Psoas muscle (tissue), 7 donors: ENCODE measurements at regions not wholly inside any gene's neighbourhood (a gene's known extent, or its start where the extent isn't known, plus 50 kb on each side); places are given as distances from the start of the nearest gene placed in this dataset.

Experiments used
- ATAC-seq, 4 donors: fragments of 200-7000 bp; cut with Tn5 transposase; one replicate each; pipeline ENCODE4 v1.9.1; 2020; ENCODE audit warnings: moderate library complexity in 3 of 4, mild to moderate bottlenecking in 2 of 4
- DNase-seq, 2 donors: peaks; one replicate each; pipeline ENCODE4 v3.0.0-alpha.2; 2020
- H3K27ac ChIP-seq: fragments of 200-600 bp; one replicate; pipeline ENCODE4 v1.8.0; 2022
- H3K27me3 ChIP-seq, 3 donors: fragments of 200-600 bp in 1 of 3; one replicate each; pipeline versions ENCODE4 v1.6.1 to v1.8.0; 2013 to 2022; ENCODE audit warnings: low read length in 2 of 3, mild to moderate bottlenecking in 2 of 3, moderate library complexity in 1 of 3; ENCODE audit not compliant: insufficient read depth in 3 of 3
- H3K36me3 ChIP-seq, 2 donors: fragments of 200-600 bp in 1 of 2; one replicate each; pipeline versions ENCODE4 v1.6.1 to v1.8.0; 2013 to 2022; ENCODE audit warnings: low read depth in 1 of 2, mild to moderate bottlenecking in 1 of 2, moderate library complexity in 1 of 2; ENCODE audit not compliant: insufficient read depth in 1 of 2
- H3K4me1 ChIP-seq: fragments of 200-600 bp; one replicate; pipeline ENCODE4 v1.8.0; 2022
- H3K4me3 ChIP-seq: fragments of 200-600 bp; one replicate; pipeline ENCODE4 v1.8.0; 2022; ENCODE audit warnings: mild to moderate bottlenecking
- H3K9me3 ChIP-seq: fragments of 200-600 bp; one replicate; pipeline ENCODE4 v1.8.0; 2022
- CTCF ChIP-seq: fragments of 200-600 bp; IDR thresholded peaks from one replicate; pipeline ENCODE4 v1.8.0; 2022; ENCODE audit warnings: antibody characterized with exemption
- WGBS, 3 donors: extraction: QIAGEN DNeasy Blood & Tissue Kit; methylation state at CpG; one replicate each; pipeline versions ENCODE4 v1.1.6 to v1.1.7; 2013; 5-methylcytosine and 5-hydroxymethylcytosine counted together
- intact Hi-C, 2 donors: fragments of 100-400 bp; cut with DNase I; formaldehyde crosslinking; loops; one replicate each; pipeline versions ENCODE4 v1.11.0 to v1.14.2; 2022
- donor health status: healthy with polysubstance abuse.
- donor health status: DM: no; HTN: no; CAD: no; lungs with moderate emphysema.
- donor health status: Bipolar disorder and iron deficiency.
- donor health status: healthy.
- donor health status: DM: yes; HTN: yes; CAD: no.
- donor health status: DM: no; HTN: no; CAD: no.
- donor health status: DM: yes; HTN: yes; CAD: no.

GRCh38 chr15:99921101-99921500 lies 187.9 kb upstream of the LYSMD4 start:
- intact Hi-C loops, result loop anchor here in 1 of 2 donors (10.0 kb wide), 1 partner anchor 56 kb away; no protein-coding TSS in a partner anchor

GRCh38 chr15:99918072-99918471 lies 184.8 kb upstream of the LYSMD4 start:
- WGBS, 3 donors, result 94 to 97% (median 97%) methylated on average over 9 of the region's 9 CpGs
- intact Hi-C loops, result no loop called here
- Histone ChIP-seq H3K4me3 (no peak overlapping the region), H3K9me3 (no peaks in the 10 kb centered on the region), H3K36me3 (no peaks in the 10 kb centered on the region), H3K27me3 (no peaks in the 10 kb centered on the region), H3K27ac (no peak overlapping the region), H3K4me1 (no peaks in the 10 kb centered on the region)
- ATAC-seq, result no peak
- TF ChIP-seq CTCF, result no peak
- DNase-seq, result no peak

More at GRCh38 chr15:99921101-99921500, 187.9 kb upstream of the LYSMD4 start:
- H3K4me3 ChIP-seq, result no peak overlapping the region
- ATAC-seq, result no peak
- WGBS, 3 donors, result 30 to 38% (median 33%) methylated on average over 4 of the region's 4 CpGs
- H3K27ac ChIP-seq, result no peak overlapping the region
- DNase-seq, result no peak
- TF ChIP-seq CTCF, result no peak
- H3K36me3 ChIP-seq, result no peaks in the 10 kb centered on the region
- H3K9me3 ChIP-seq, result no peaks in the 10 kb centered on the region
- no peaks in the 10 kb centered on the region for H3K4me1 ChIP-seq
- no peaks in the 10 kb centered on the region for H3K27me3 ChIP-seq

- no peak for DNase-seq
Measured at GRCh38 chr15:99917252-99917651, 184.0 kb upstream of the LYSMD4 start.

GRCh38 chr15:99916668-99917223 lies 183.5 kb upstream of the LYSMD4 start:
- no peaks in the 10 kb centered on the region for H3K9me3 ChIP-seq
- no peak for DNase-seq
- TF ChIP-seq CTCF, result no peak
- H3K27ac ChIP-seq, result no peak overlapping the region
- H3K36me3 ChIP-seq, result no peaks in the 10 kb centered on the region
- H3K4me1 ChIP-seq, result no peaks in the 10 kb centered on the region
- intact Hi-C loops, result no loop called here
- H3K4me3 ChIP-seq, result no peak overlapping the region
- WGBS, 3 donors, result 58 to 67% (median 64%) methylated on average over 10 of the region's 10 CpGs
- ATAC-seq, result no peak
- H3K27me3 ChIP-seq, result no peaks in the 10 kb centered on the region

More at GRCh38 chr15:99917252-99917651, 184.0 kb upstream of the LYSMD4 start:
- no peak for TF ChIP-seq CTCF
- no peak overlapping the region for H3K27ac ChIP-seq
- WGBS, 3 donors, result 41 to 49% (median 47%) methylated on average over 6 of the region's 6 CpGs
- no peak for ATAC-seq
- intact Hi-C loops, result no loop called here
- no peaks in the 10 kb centered on the region for H3K36me3 ChIP-seq
- no peaks in the 10 kb centered on the region for H3K27me3 ChIP-seq
- H3K9me3 ChIP-seq, result no peaks in the 10 kb centered on the region
- no peak overlapping the region for H3K4me3 ChIP-seq
- no peaks in the 10 kb centered on the region for H3K4me1 ChIP-seq

- intact Hi-C loops, result no loop called here
- no peaks in the 10 kb centered on the region for H3K27me3 ChIP-seq
- H3K4me1 ChIP-seq, result no peaks in the 10 kb centered on the region
- no peak for ATAC-seq
- no peak for TF ChIP-seq CTCF
- no peaks in the 10 kb centered on the region for H3K9me3 ChIP-seq
- H3K36me3 ChIP-seq, result no peaks in the 10 kb centered on the region
- no peak overlapping the region for H3K27ac ChIP-seq
- DNase-seq, result no peak
- 76 to 93% (median 85%) methylated on average over 3 of the region's 3 CpGs for WGBS, 3 donors
- no peak overlapping the region for H3K4me3 ChIP-seq
Measured at GRCh38 chr15:99914723-99915122, 181.5 kb upstream of the LYSMD4 start.
